Smooth muscle cell of the brain vasculature (primary cell): ENCODE measurements at regions not wholly inside any gene's neighbourhood (a gene's known extent, or its start where the extent isn't known, plus 50 kb on each side); places are given as distances from the start of the nearest gene placed in this dataset.

Experiments used
- DNase-seq: peaks from one replicate; pipeline ENCODE4 v3.0.0-alpha.2; 2012; ENCODE audit warnings: low read depth, low spot score

GRCh38 chr4:144202081-144202480, 61.6 kb upstream of the GYPA start:
- DNase-seq, result no peak

- no peak for DNase-seq
Measured at GRCh38 chr4:144203155-144203554, 62.6 kb upstream of the GYPA start.

GRCh38 chr4:144204431-144204830, 63.9 kb upstream of the GYPA start:
- no peak for DNase-seq

- no peak for DNase-seq
Measured at GRCh38 chr4:144206711-144207110, 66.2 kb upstream of the GYPA start.

- DNase-seq, result no peak
Measured at GRCh38 chr4:144208074-144208473, 67.6 kb upstream of the GYPA start.

- no peak for DNase-seq
Measured at GRCh38 chr4:144209491-144209890, 69.0 kb upstream of the GYPA start.

- no peak for DNase-seq
Measured at GRCh38 chr4:144213371-144213770, 72.9 kb upstream of the GYPA start.

GRCh38 chr4:144223149-144223548, 82.6 kb upstream of the GYPA start:
- no peak for DNase-seq

GRCh38 chr4:144223661-144224060, 83.1 kb upstream of the GYPA start:
- DNase-seq, result no peak

- no peak for DNase-seq
Measured at GRCh38 chr4:144259285-144259684, 118.8 kb upstream of the GYPA start.

- no peak for DNase-seq
Measured at GRCh38 chr4:144267084-144267483, 126.6 kb upstream of the GYPA start.

- DNase-seq, result no peak
Measured at GRCh38 chr4:144280688-144281087, 140.2 kb upstream of the GYPA start.

GRCh38 chr4:144283526-144283925, 143.0 kb upstream of the GYPA start:
- no peak for DNase-seq

GRCh38 chr4:144284026-144284425, 143.5 kb upstream of the GYPA start:
- DNase-seq, result no peak

GRCh38 chr4:144288011-144288903, 147.7 kb upstream of the GYPA start:
- no peak for DNase-seq

GRCh38 chr4:144289667-144290428, 149.3 kb upstream of the GYPA start:
- DNase-seq, result no peak

- no peak for DNase-seq
Measured at GRCh38 chr4:144291164-144291563, 150.6 kb upstream of the GYPA start.

GRCh38 chr4:144294211-144294610, 153.7 kb upstream of the GYPA start:
- DNase-seq, result no peak

GRCh38 chr4:144295286-144295995, 154.9 kb upstream of the GYPA start:
- DNase-seq, result no peak

- no peak for DNase-seq
Measured at GRCh38 chr4:144296941-144297340, 156.4 kb upstream of the GYPA start.

GRCh38 chr4:144298519-144298918, 158.0 kb upstream of the GYPA start:
- DNase-seq, result no peak

- DNase-seq, result no peak
Measured at GRCh38 chr4:144300616-144301015, 160.1 kb upstream of the GYPA start.
